H1 (cell line): ENCODE measurements at regions not wholly inside any gene's neighbourhood (a gene's known extent, or its start where the extent isn't known, plus 50 kb on each side); places are given as distances from the start of the nearest gene placed in this dataset.

Experiments used
- CHD7 ChIP-seq: fragments of 300-600 bp; sonication (generic); IDR thresholded peaks from 2 replicates; pipeline ENCODE4 v1.7.1; 2012; ENCODE audit warnings: low read length, moderate library complexity, mild to moderate bottlenecking, inconsistent platforms; ENCODE audit not compliant: insufficient replicate concordance
- MAFK ChIP-seq: IDR thresholded peaks from 2 replicates; pipeline ENCODE4 v1.6.1; 2012; ENCODE audit warnings: low read depth, mild to moderate bottlenecking, improper control_type of control experiment, low read length

GRCh38 chr6:140923048-140923447 lies 1209.7 kb upstream of the GJE1 start (continued):
- no peak for TF ChIP-seq CHD7
- no peak for TF ChIP-seq MAFK
